ENCODE measurements at regions not wholly inside any gene's neighbourhood (a gene's known extent, or its start where the extent isn't known, plus 50 kb on each side); places are given as distances from the start of the nearest gene placed in this dataset.

DNA sequence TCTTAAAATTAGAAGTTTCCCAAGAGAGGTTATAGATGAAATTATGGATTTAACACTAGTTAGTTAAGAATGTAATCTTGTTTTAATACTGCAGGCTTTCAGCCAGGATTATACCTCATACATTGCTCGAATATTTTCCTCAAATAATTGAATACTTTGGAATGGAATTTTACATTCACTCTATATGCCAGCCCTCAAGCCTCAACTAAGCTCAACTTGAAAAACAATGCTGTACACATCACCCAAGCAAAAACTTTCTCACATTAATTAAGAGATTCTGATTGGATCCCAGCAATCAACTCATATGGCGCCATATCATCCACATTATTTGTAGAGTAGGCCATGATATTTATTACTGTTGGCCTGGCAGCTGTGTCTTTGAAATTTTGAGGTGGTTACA lies 710.7 kb upstream of the ADAMTS5 start:
- no peak overlapping the region for H3K4me3 ChIP-seq (ENCODE audit: insufficient read depth, low read depth, low read length, poor library complexity, severe bottlenecking)
- no peak for DNase-seq
- no peak overlapping the region for H3K27ac ChIP-seq (ENCODE audit: insufficient read depth, low read length, poor library complexity, severe bottlenecking)

DNA sequence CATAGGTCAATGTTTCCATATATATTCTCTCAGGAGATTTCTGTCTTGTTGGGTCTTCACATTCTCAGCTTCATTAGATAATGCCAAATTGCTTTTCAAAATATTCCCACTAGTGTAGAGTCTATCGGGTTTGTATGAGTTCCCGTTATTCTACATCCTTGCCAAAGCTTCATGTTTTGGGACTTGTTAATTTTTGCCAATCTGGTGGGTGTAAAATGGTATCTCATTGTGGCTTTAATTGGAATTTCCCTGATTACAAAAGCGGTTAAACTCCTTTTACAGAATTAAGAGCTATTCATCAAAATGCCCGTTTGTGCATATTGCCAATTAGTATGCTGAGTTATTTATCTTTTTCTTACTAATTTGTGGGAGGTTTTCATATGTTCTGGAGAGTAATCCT lies 708.4 kb upstream of the ADAMTS5 start:
- no peaks in the 10 kb centered on the region for H3K9me3 ChIP-seq (ENCODE audit: control insufficient read depth, low read length)
- H3K27ac ChIP-seq (ENCODE audit: insufficient read depth, low read length, poor library complexity, severe bottlenecking) = no peak overlapping the region
- no peaks in the 10 kb centered on the region for H3K36me3 ChIP-seq (ENCODE audit: control insufficient read depth, insufficient read depth, low read length)
- H3K4me3 ChIP-seq (ENCODE audit: insufficient read depth, low read depth, low read length, poor library complexity, severe bottlenecking) = no peak overlapping the region
- H3K27me3 ChIP-seq (replicated peaks; ENCODE audit: control insufficient read depth, insufficient read depth, low read length, poor library complexity, severe bottlenecking) = no peaks in the 10 kb centered on the region
- no peak for DNase-seq
- H3K4me1 ChIP-seq (ENCODE audit: control insufficient read depth, insufficient read depth, low read length, poor library complexity, severe bottlenecking) = no peaks in the 10 kb centered on the region

More for the DNA sequence above, 710.7 kb upstream of the ADAMTS5 start:
- Histone ChIP-seq H3K9me3 (ENCODE audit: control insufficient read depth, low read length) (no peaks in the 10 kb centered on the region), H3K4me1 (ENCODE audit: control insufficient read depth, insufficient read depth, low read length, poor library complexity, severe bottlenecking) (no peaks in the 10 kb centered on the region), H3K36me3 (ENCODE audit: control insufficient read depth, insufficient read depth, low read length) (no peaks in the 10 kb centered on the region), H3K27me3 (replicated peaks; ENCODE audit: control insufficient read depth, insufficient read depth, low read length, poor library complexity, severe bottlenecking) (no peaks in the 10 kb centered on the region)

DNA sequence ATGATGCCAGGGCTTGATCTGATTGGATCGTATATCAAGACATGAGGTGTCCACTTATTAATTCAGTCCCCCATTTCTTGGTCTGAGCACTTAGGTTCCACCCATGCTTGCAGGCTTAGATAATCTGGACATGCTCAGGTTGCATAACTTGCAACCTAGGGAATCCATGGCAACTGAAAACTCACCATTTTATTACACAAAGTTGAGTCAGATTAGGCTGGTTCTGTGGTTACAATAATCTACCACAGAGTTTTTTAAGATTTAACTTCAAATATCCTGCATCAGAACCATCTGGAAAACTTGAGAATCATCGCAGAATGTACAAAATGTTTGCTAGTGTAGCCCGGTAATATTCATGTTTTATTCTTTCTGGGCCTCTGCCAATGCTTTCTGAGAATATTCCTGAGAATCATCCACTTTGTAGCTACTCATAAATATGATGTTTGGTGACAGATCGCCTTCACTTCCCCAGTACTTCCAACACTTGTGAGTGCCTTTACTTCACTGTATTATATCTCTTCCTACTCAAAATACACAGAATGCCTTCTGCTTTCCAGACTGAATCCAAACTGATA lies 707.2 kb upstream of the ADAMTS5 start:
- DNase-seq = no peak
- Histone ChIP-seq H3K9me3 (ENCODE audit: control insufficient read depth, low read length) (no peaks in the 10 kb centered on the region), H3K27me3 (replicated peaks; ENCODE audit: control insufficient read depth, insufficient read depth, low read length, poor library complexity, severe bottlenecking) (no peaks in the 10 kb centered on the region), H3K4me3 (ENCODE audit: insufficient read depth, low read depth, low read length, poor library complexity, severe bottlenecking) (no peak overlapping the region), H3K27ac (ENCODE audit: insufficient read depth, low read length, poor library complexity, severe bottlenecking) (no peak overlapping the region), H3K4me1 (ENCODE audit: control insufficient read depth, insufficient read depth, low read length, poor library complexity, severe bottlenecking) (no peaks in the 10 kb centered on the region), H3K36me3 (ENCODE audit: control insufficient read depth, insufficient read depth, low read length) (no peaks in the 10 kb centered on the region)

DNA sequence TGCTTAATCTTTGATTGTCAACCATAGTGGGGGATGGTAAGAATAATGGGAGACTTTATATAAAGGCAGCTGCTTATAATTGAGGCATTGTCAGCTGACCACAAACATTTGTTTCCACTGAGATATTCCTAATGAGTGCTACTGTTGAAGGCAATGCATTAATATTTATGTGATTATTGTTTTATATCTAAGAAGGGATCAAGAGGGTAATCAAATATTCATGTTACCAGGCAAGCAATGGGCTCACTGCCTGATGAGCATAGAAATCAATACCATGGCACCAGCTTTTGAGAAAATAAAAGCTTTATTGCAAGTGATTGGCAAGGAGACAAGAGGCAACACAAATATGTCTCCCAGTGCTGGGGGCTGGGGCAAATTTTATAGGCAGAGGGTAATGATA lies 706.7 kb upstream of the ADAMTS5 start:
- Histone ChIP-seq H3K27me3 (replicated peaks; ENCODE audit: control insufficient read depth, insufficient read depth, low read length, poor library complexity, severe bottlenecking) (no peaks in the 10 kb centered on the region), H3K36me3 (ENCODE audit: control insufficient read depth, insufficient read depth, low read length) (no peaks in the 10 kb centered on the region), H3K4me1 (ENCODE audit: control insufficient read depth, insufficient read depth, low read length, poor library complexity, severe bottlenecking) (no peaks in the 10 kb centered on the region), H3K4me3 (ENCODE audit: insufficient read depth, low read depth, low read length, poor library complexity, severe bottlenecking) (no peak overlapping the region), H3K9me3 (ENCODE audit: control insufficient read depth, low read length) (no peaks in the 10 kb centered on the region), H3K27ac (ENCODE audit: insufficient read depth, low read length, poor library complexity, severe bottlenecking) (no peak overlapping the region)
- no peak for DNase-seq

DNA sequence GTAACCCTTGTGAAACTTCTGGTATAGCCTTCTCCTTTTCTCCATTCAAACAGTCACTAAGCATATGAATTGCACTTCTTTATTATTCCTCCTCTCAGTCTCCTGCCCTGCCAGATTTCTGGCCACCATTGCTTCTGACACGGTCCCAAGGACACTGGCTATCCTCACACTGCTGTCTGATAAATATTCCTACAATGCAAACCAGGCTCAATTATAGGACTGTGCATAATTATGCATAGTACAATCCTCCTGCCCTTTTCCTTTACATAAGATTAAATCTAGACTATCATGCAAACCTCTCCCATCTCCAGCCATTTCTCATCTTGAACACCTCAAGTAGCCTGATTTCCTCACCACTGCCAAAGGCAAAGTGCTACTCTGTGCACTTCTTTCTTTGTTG lies 704.3 kb upstream of the ADAMTS5 start:
- H3K27ac ChIP-seq (ENCODE audit: insufficient read depth, low read length, poor library complexity, severe bottlenecking) = no peak overlapping the region
- DNase-seq = no peak
- H3K4me3 ChIP-seq (ENCODE audit: insufficient read depth, low read depth, low read length, poor library complexity, severe bottlenecking) = no peak overlapping the region
- no peaks in the 10 kb centered on the region for H3K4me1 ChIP-seq (ENCODE audit: control insufficient read depth, insufficient read depth, low read length, poor library complexity, severe bottlenecking)
- no peaks in the 10 kb centered on the region for H3K36me3 ChIP-seq (ENCODE audit: control insufficient read depth, insufficient read depth, low read length)
- H3K9me3 ChIP-seq (ENCODE audit: control insufficient read depth, low read length) = no peaks in the 10 kb centered on the region
- no peaks in the 10 kb centered on the region for H3K27me3 ChIP-seq (replicated peaks; ENCODE audit: control insufficient read depth, insufficient read depth, low read length, poor library complexity, severe bottlenecking)

DNA sequence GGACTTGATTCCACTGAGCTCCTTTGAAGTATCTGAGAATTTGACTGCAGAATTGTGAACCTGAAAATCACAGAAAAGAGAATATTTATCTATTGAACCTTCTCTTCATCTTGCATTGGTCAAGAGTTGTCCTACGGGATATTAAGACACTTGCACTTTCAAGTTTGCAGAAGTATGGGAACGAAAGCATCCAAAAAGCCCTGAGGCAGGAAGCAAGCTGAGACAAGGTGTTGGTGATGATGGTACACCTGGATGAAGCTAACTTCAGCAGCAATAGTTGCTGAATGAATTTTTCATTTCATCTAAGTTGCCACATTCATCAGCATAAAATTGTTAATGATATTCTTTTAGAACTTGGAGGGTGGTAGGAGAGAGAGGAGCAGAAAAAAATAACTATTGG lies 686.6 kb upstream of the ADAMTS5 start:
- no peak for DNase-seq
- Histone ChIP-seq H3K4me3 (ENCODE audit: insufficient read depth, low read depth, low read length, poor library complexity, severe bottlenecking) (no peak overlapping the region), H3K27me3 (replicated peaks; ENCODE audit: control insufficient read depth, insufficient read depth, low read length, poor library complexity, severe bottlenecking) (no peaks in the 10 kb centered on the region), H3K4me1 (ENCODE audit: control insufficient read depth, insufficient read depth, low read length, poor library complexity, severe bottlenecking) (no peaks in the 10 kb centered on the region), H3K36me3 (ENCODE audit: control insufficient read depth, insufficient read depth, low read length) (no peaks in the 10 kb centered on the region), H3K27ac (ENCODE audit: insufficient read depth, low read length, poor library complexity, severe bottlenecking) (no peak overlapping the region), H3K9me3 (ENCODE audit: control insufficient read depth, low read length) (no peaks in the 10 kb centered on the region)

DNA sequence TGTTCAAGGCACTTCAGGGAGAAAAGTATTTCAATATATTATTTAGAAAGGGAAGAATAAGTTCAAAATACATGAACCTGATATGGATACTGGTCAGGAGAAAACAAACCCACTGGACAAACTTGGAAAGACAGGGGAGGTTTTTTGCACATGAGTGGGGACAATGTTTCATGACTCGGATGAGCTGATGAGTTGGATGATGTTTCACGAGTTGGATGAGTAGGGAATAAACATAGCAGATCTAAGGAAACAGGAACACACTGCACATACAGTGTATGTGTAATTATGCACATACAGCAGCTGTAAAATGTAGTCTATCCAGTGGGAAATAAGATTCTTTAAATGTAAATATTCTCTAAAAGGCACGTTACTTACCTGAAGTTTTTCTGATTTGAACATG lies 682.9 kb upstream of the ADAMTS5 start:
- Histone ChIP-seq H3K36me3 (ENCODE audit: control insufficient read depth, insufficient read depth, low read length) (no peaks in the 10 kb centered on the region), H3K27ac (ENCODE audit: insufficient read depth, low read length, poor library complexity, severe bottlenecking) (no peak overlapping the region), H3K4me3 (ENCODE audit: insufficient read depth, low read depth, low read length, poor library complexity, severe bottlenecking) (no peak overlapping the region), H3K9me3 (ENCODE audit: control insufficient read depth, low read length) (no peaks in the 10 kb centered on the region), H3K27me3 (replicated peaks; ENCODE audit: control insufficient read depth, insufficient read depth, low read length, poor library complexity, severe bottlenecking) (no peaks in the 10 kb centered on the region), H3K4me1 (ENCODE audit: control insufficient read depth, insufficient read depth, low read length, poor library complexity, severe bottlenecking) (no peaks in the 10 kb centered on the region)
- no peak for DNase-seq

DNA sequence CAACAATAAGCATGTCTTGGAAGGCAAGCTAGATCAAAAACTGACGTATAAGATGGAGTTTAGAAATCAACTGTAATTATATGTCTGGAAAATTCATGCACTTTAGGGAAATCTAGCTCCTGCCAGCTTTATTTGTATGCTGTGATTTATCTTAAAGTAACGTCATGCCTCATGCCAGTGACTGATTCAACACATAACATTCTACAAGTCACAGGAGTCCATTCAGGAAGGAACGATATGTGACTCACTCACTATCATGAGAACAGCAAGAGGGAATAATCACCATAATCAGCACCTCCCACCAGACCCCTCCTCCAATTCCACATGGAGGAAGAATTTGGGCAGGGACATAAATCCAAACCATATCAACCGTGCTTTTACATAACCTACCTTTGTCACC lies 682.4 kb upstream of the ADAMTS5 start:
- no peak for DNase-seq
- H3K36me3 ChIP-seq (ENCODE audit: control insufficient read depth, insufficient read depth, low read length) = no peaks in the 10 kb centered on the region
- H3K4me3 ChIP-seq (ENCODE audit: insufficient read depth, low read depth, low read length, poor library complexity, severe bottlenecking) = no peak overlapping the region
- H3K27ac ChIP-seq (ENCODE audit: insufficient read depth, low read length, poor library complexity, severe bottlenecking) = no peak overlapping the region
- no peaks in the 10 kb centered on the region for H3K4me1 ChIP-seq (ENCODE audit: control insufficient read depth, insufficient read depth, low read length, poor library complexity, severe bottlenecking)
- H3K27me3 ChIP-seq (replicated peaks; ENCODE audit: control insufficient read depth, insufficient read depth, low read length, poor library complexity, severe bottlenecking) = no peaks in the 10 kb centered on the region
- H3K9me3 ChIP-seq (ENCODE audit: control insufficient read depth, low read length) = no peaks in the 10 kb centered on the region

DNA sequence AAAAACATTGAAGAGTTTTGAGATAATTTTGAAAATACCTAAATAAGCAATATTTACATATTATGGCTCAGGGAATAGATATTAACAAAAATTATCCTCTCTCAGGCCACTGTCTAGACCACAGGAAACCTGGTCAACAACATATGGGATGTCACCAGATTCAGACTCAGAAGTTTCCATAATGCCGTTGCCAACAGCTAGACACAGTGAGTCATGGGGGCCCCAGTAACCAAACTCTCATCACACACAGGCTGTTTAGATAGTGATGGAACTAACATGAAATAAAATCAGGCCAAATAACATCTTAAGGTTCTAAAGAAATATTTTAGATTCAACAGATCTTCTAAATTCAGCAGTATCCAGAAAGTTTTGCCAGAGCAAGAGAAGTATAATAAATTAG lies 681.7 kb upstream of the ADAMTS5 start:
- Histone ChIP-seq H3K4me1 (ENCODE audit: control insufficient read depth, insufficient read depth, low read length, poor library complexity, severe bottlenecking) (no peaks in the 10 kb centered on the region), H3K36me3 (ENCODE audit: control insufficient read depth, insufficient read depth, low read length) (no peaks in the 10 kb centered on the region), H3K9me3 (ENCODE audit: control insufficient read depth, low read length) (no peaks in the 10 kb centered on the region), H3K27ac (ENCODE audit: insufficient read depth, low read length, poor library complexity, severe bottlenecking) (no peak overlapping the region), H3K27me3 (replicated peaks; ENCODE audit: control insufficient read depth, insufficient read depth, low read length, poor library complexity, severe bottlenecking) (no peaks in the 10 kb centered on the region), H3K4me3 (ENCODE audit: insufficient read depth, low read depth, low read length, poor library complexity, severe bottlenecking) (no peak overlapping the region)
- DNase-seq = no peak

DNA sequence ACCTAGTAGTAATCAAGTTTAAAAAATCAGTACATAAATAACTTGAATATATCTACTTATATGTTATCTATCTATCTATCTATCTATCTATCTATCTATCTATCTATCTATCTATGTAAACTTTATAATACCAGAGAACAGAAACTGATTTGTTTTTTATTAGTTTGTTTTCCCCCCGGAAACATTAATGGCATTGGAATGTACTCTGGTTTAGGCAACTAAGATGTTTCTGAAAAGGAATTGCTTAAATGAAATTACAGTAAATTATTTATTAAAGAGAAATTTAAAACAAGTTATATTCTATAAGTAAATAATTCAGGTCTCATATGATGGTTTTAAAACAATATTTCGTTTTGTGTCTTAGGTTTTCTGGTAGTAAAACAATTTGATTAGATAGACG lies 681.0 kb upstream of the ADAMTS5 start:
- no peaks in the 10 kb centered on the region for H3K4me1 ChIP-seq (ENCODE audit: control insufficient read depth, insufficient read depth, low read length, poor library complexity, severe bottlenecking)
- no peak overlapping the region for H3K27ac ChIP-seq (ENCODE audit: insufficient read depth, low read length, poor library complexity, severe bottlenecking)
- H3K4me3 ChIP-seq (ENCODE audit: insufficient read depth, low read depth, low read length, poor library complexity, severe bottlenecking) = no peak overlapping the region
- no peaks in the 10 kb centered on the region for H3K27me3 ChIP-seq (replicated peaks; ENCODE audit: control insufficient read depth, insufficient read depth, low read length, poor library complexity, severe bottlenecking)
- no peaks in the 10 kb centered on the region for H3K36me3 ChIP-seq (ENCODE audit: control insufficient read depth, insufficient read depth, low read length)
- DNase-seq = no peak
- H3K9me3 ChIP-seq (ENCODE audit: control insufficient read depth, low read length) = no peaks in the 10 kb centered on the region

DNA sequence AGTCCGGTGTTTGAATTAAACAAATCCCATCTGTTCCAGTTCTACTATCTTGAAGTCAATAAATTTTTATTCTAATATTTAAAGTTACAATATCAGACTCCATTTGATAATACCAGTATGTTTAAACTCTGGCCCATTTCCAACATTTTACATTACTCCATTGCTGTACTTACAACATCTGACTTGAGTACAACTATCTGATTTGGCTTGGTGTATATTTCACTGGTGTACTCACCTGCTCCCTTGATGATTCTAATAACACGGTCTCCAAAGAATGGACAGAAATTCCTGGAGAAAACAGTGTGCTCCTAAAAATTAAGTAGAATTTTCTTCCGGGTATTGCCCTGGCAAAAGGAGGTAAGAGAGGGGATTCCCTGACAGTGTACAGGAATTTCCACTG lies 680.5 kb upstream of the ADAMTS5 start:
- Histone ChIP-seq H3K27ac (ENCODE audit: insufficient read depth, low read length, poor library complexity, severe bottlenecking) (no peak overlapping the region), H3K4me1 (ENCODE audit: control insufficient read depth, insufficient read depth, low read length, poor library complexity, severe bottlenecking) (no peaks in the 10 kb centered on the region), H3K36me3 (ENCODE audit: control insufficient read depth, insufficient read depth, low read length) (no peaks in the 10 kb centered on the region), H3K4me3 (ENCODE audit: insufficient read depth, low read depth, low read length, poor library complexity, severe bottlenecking) (no peak overlapping the region), H3K9me3 (ENCODE audit: control insufficient read depth, low read length) (no peaks in the 10 kb centered on the region), H3K27me3 (replicated peaks; ENCODE audit: control insufficient read depth, insufficient read depth, low read length, poor library complexity, severe bottlenecking) (no peaks in the 10 kb centered on the region)
- no peak for DNase-seq

Data from effector memory CD4-positive, alpha-beta T cell (primary cell).